HuH-7 (cell line): ENCODE measurements at regions not wholly inside any gene's neighbourhood (a gene's known extent, or its start where the extent isn't known, plus 50 kb on each side); places are given as distances from the start of the nearest gene placed in this dataset.
"Not testable (repeated sequence)": the region's sequence is repeated elsewhere in the genome, so short reads cannot be mapped to it uniquely, and the experiment has no call there.

ENCODE experiments used
- DNase-seq: peaks from one replicate; pipeline ENCODE4 v3.0.0; 2011; ENCODE audit warnings: low spot score

GRCh38 chrX:73943693-73944562, 91.4 kb upstream of the XIST start:
- DNase-seq = peak; percentile 84

- no peak for DNase-seq
These were observed 88.5 kb upstream of the XIST start for GRCh38 chrX:73940893-73941470.

DNA sequence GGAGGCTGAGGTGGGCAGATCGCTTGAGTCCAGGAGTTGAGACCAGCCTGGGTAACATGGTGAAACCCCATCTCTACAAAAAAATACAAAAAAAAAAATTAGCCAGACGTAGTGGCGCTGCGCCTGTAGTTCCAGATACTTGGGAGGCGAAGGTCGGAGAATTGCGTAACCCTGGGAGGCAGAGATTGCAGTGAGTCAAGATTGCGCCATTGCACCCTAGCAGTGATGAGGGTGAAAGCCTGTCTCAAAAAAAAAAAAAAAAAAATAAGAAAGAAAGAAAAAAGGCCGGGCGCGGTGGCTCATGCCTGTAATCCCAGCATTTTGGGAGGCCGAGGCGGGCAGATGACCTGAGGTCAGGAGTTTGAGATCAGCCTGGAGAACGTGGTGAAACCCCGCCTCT, 85.3 kb upstream of the XIST start:
- peak; percentile 17 for DNase-seq

- no peak for DNase-seq
These were observed 80.0 kb upstream of the XIST start for GRCh38 chrX:73932522-73932921.

DNA sequence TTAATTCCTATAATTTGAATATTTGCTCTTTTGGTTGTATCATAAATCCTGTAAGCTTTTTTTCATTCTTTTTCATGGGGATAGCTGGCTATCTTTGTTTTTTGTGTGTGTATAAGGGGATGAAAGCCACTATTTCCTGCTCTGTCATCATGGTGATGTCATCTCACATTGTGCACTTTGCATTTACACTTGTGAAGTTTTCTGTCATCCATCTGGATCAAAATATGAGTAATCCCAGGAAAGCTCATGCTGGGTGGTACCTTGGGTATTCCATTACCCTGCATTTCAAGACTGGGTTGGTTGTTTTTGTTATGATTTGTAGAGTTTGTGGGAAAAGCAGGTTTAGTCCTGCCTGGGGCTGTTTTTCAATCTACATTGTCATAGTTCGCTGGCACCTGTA, 77.8 kb upstream of the XIST start:
- DNase-seq = no peak

DNA sequence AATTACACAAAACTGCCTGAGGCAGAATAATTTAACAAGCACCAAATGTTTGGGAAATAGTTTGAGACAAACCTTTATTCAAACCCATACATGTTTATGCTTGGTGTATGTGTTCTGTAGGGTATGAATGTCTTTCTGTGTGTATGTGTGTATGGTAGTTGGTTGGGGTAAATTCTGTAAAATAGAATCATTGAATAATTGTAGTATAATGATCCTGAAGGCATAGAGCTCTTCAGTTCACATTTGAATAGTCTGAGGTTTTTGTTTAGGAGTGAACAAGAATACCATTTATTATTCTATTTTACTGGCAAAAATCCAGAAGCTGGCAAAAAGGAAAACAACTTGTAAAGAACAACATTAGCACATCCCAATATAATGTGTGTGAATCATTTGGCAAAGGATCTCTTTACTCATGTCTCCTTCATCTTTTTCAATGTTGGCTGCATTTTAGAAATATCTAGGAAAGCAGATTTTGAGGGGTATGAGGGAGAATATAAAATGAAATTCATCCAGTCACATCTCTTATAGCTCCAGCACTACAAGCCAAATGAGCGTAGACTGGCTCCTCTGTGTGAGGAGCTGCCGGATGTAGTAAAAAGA, 70.4 kb upstream of the XIST start:
- DNase-seq = no peak

DNA sequence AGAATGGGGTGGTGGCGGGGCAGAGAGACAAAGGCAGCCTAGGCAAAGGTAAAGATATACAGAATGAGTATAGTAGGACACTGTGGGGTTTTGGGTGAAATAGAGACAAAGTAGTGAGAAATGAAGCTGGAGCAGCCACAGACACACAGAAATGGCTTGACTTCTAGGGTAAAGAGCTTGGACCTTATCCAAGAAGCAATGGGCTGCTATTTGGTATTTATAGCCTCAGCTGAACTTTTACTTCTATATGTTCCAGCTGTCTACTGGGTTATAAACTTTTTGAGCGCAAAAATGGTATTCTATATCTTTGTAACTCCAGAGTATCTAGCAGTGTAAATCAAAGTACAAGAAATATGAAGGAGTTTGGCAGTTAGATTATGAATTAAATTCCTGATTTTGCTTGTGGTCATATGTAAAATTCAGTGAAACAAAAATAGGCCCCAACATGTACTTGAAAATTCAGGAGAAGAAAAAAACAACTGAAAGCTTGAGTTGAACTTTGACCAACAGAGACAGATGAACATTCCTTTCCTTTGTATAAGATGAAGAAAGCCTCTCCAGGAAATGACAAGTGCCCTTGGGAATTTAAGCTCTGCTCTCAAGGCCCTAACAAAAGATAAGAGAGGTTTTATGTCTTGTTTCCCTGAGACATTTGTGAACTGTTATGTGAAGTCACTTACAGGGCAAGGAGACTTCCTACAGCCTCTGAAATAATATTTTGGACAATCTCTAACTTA, 64.6 kb upstream of the XIST start:
- no peak for DNase-seq

DNA sequence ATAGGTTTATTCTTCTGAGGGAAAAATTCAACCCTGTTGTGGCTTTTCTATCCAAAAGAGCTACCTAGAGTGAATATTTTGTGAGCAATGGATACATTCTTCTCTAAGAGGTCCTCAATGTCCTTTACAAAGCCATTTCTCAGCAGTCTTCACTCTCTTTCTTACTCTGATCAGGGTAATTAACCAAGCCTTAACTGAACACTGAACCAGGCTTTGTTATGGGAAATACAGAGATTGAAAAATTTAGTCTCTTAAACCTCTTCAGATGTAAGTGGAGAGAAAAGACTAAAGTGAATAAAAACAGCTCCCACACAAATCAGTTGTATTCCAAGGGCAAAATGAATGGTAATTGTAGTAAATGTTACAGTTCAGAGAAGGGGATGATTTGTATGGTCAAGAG, 64.0 kb upstream of the XIST start:
- no peak for DNase-seq

DNA sequence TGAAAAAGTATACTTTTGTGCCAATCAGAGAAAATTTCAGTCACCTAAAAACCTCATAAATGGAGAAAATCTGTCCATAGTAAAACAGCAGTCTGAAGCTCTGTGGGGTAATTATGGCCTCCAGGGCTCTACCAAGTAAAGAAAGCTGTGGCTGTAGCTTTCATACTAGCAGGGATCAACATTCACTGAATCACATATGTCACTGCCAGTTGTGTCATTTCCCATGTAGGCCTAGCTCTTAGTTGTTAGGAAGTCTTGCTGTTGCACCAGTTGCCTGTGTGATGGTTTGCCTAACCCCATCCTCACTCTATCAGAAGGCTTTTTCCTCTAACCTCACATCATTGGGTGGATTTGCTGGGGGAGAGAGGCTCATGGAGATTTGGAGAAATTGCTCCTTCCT, 62.3 kb upstream of the XIST start:
- not testable (repeated sequence) for DNase-seq

DNA sequence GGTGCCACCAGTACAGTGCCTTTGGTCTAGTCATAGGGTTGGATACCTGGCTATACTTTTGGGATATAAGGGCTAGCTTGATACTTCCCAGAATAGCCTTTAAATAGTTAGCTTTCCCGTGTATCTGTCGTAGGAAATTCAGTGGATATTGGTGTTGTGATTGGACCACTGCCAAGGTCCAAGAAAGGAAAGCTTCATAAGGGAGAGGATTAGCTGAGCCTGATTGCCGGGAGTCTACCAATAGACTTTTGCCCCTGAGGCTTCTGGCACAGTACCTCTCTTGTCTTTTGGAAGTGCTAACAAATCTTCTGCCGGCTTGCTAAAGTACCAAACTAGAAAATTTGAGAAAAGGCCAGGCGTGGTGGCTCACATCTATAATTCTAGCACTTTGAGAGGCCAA, 61.1 kb upstream of the XIST start:
- DNase-seq = no peak

DNA sequence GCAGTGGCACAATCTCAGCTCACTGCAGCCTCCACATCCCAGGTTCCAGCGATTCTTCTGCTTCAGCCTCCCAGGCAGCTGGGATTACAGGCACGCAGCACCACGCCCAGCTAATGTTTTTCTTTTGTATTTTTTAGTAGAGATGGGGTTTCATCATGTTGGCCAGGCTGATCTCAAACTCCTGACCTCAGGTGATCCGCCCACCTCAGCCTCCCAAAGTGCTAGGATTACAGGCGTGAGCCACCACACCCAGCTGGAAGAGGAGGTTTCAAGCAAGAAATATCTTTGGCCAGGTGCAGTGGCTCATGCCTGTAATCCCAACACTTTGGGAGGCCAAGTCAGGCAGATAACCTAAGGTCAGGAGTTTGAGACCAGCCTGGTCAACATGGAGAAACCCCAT, 59.4 kb upstream of the XIST start:
- not testable (repeated sequence) for DNase-seq

GRCh38 chrX:73905749-73906374, 53.3 kb upstream of the XIST start:
- DNase-seq = not testable (repeated sequence)

GRCh38 chrX:73903941-73904340, 51.4 kb upstream of the XIST start:
- no peak for DNase-seq
